ENCODE measurements at regions not wholly inside any gene's neighbourhood (a gene's known extent, or its start where the extent isn't known, plus 50 kb on each side); places are given as distances from the start of the nearest gene placed in this dataset.

DNA sequence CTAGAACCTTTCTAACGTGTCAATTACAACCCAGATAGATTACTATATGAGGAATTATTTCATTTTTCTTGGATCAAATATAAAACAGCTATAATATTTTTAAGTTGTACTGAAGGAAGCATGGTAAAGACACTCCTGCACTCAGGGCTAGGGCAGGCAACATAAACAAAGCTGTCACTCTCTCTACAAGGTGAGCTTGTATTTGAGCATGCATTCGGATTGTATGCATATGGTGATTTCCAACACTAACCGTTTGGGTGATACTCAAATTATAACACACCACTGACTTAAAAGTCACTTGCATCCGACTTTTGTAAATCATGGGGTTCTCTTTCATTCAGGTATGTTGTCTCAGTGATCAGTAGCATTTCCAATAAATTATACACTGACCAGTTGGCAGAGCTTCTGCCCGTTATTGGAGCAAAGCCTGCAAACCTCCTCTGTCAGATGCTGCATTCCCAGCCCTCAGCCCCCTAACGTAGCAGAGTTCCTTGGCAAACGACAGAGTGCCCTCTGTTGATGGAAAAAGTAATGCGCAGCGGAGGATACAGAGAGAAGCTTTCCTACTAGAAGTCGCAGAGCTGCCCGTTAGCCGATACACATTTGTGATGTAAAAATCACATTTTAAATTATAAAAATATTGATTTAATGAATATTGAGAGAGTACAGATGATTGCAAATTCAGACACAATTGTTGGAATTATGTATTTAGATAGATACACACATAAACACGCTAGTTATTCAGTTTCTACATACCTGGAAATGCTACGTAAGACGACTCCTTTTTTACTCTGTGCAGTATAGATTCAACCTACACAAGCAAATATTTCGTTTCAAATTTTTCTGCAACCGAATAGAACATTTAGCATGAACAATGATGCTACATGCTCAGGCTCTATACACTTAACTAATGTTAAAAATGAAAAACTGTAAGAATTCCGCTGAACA lies 173.9 kb upstream of the SP4 start:
- TF ChIP-seq, protein P1, sequence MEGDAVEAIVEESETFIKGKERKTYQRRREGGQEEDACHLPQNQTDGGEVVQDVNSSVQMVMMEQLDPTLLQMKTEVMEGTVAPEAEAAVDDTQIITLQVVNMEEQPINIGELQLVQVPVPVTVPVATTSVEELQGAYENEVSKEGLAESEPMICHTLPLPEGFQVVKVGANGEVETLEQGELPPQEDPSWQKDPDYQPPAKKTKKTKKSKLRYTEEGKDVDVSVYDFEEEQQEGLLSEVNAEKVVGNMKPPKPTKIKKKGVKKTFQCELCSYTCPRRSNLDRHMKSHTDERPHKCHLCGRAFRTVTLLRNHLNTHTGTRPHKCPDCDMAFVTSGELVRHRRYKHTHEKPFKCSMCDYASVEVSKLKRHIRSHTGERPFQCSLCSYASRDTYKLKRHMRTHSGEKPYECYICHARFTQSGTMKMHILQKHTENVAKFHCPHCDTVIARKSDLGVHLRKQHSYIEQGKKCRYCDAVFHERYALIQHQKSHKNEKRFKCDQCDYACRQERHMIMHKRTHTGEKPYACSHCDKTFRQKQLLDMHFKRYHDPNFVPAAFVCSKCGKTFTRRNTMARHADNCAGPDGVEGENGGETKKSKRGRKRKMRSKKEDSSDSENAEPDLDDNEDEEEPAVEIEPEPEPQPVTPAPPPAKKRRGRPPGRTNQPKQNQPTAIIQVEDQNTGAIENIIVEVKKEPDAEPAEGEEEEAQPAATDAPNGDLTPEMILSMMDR (IDR thresholded peaks at IDR 0.05; ENCODE audit: poor library complexity) = peak; percentile 84
- TF ChIP-seq EZH2 (IDR thresholded peaks at IDR 0.05; ENCODE audit: borderline replicate concordance) (no peak), EZH2phosphoT487 (IDR thresholded peaks at IDR 0.05; ENCODE audit: low read depth, severe bottlenecking, unreplicated experiment) (no peak)
